Uterus (tissue), 2 donors: ENCODE measurements at regions not wholly inside any gene's neighbourhood (a gene's known extent, or its start where the extent isn't known, plus 50 kb on each side); places are given as distances from the start of the nearest gene placed in this dataset.

Source experiments
- CTCF ChIP-seq, 4 experiments: fragments of 200-600 bp in 2 of 4; fragments of 450-650 bp in 2 of 4; sonication (generic) in 2 of 4; IDR thresholded peaks; one replicate each; pipeline ENCODE4 v1.5.1; 2016 to 2019; ENCODE audit warnings: antibody characterized with exemption in 4 of 4, mild to moderate bottlenecking in 2 of 4, moderate library complexity in 1 of 4
- POLR2A ChIP-seq, 2 donors: fragments of 450-650 bp; IDR thresholded peaks; one replicate each; pipeline ENCODE4 v1.6.1; 2016; ENCODE audit warnings: antibody characterized with exemption in 2 of 2, mild to moderate bottlenecking in 1 of 2, moderate library complexity in 1 of 2

- TF ChIP-seq CTCF (IDR thresholded peaks at IDR 0.05) (no peak), POLR2A (IDR thresholded peaks at IDR 0.05) (no peak)
Measured at GRCh38 chr15:39061952-39062464, 497.4 kb upstream of the RASGRP1 start.
